ENCODE measurements at regions not wholly inside any gene's neighbourhood (a gene's known extent, or its start where the extent isn't known, plus 50 kb on each side); places are given as distances from the start of the nearest gene placed in this dataset.

DNA sequence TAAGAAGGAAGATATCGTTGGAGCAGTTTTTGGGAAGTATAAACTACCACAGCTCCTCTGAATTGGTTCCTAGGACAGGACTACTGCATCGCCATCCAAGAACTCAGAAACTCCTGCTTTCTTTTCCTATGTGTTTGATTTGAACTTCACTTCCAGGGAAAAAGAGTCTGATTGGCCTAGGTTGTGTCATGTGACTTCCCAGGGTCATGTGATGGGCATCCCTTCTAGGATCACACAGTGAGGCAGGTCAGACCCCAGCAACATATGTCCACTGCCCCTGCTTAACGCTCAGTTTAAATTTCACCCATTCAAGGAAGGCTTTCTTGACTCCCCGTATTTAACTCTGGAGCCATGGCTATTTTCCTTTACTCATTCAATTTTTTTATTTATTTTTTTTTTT is 445.2 kb upstream of the SALL1 start:
- intact Hi-C loops (cut with micrococcal nuclease; ENCODE audit: unreplicated experiment): no loop called here
- Histone ChIP-seq H3K4me2 (ENCODE audit: low read depth, low read length) (no peak overlapping the region), H3K4me3 (replicated peaks in 1 of 3; ENCODE audit: insufficient read depth in 1 of 3, low read depth in 2 of 3, low read length in 3 of 3) (no peak overlapping the region), H3K27me3 (ENCODE audit: control insufficient read depth in 1 of 2, insufficient read depth in 2 of 2, low read length in 2 of 2) (no peaks in the 10 kb centered on the region; a peak in 1 of 5 replicates), H3K36me3 (replicated peaks in 1 of 2; ENCODE audit: control insufficient read depth in 1 of 2, insufficient read depth in 2 of 2, low read length in 2 of 2) (no peaks in the 10 kb centered on the region), H3K9ac (ENCODE audit: insufficient read depth, low read depth, low read length) (no peak overlapping the region), H3K27ac (ENCODE audit: extremely low read length, insufficient read depth, low read length) (no peak overlapping the region), H3K4me1 (ENCODE audit: insufficient read depth, low read length) (peaks cover 9% of the 10 kb centered on the region; the same call in 1 of the 2 replicates), H3K9me3 (ENCODE audit: low read length) (peaks cover under 1% of the 10 kb centered on the region; the same call in 1 of the 2 replicates), H4K20me1 (ENCODE audit: insufficient read depth, low read length) (no peaks in the 10 kb centered on the region), H3K79me2 (ENCODE audit: insufficient read depth, low read length) (no peaks in the 10 kb centered on the region), H2AFZ (ENCODE audit: low read length) (no peak overlapping the region)
- WGBS (ENCODE audit: low lambda C conversion rate): 15% methylated on average over 4 of the region's 4 CpGs
- in situ Hi-C loops (cut with HindIII; ENCODE audit: extremely low pct_ligation_motif_present, low pct_unique_long_range_greater_than_20kb): no loop called here
- no peak for DNase-seq (ENCODE audit: low spot score)
- POLR2A ChIA-PET: no interaction called here
- TF ChIP-seq CBX2 (IDR thresholded peaks at IDR 0.05; ENCODE audit: low read depth, low read length) (no peak), CBX2 (CRISPR knock-in tag; IDR thresholded peaks at IDR 0.05; ENCODE audit: low read depth) (no peak)
- TF ChIP-seq, protein P1, sequence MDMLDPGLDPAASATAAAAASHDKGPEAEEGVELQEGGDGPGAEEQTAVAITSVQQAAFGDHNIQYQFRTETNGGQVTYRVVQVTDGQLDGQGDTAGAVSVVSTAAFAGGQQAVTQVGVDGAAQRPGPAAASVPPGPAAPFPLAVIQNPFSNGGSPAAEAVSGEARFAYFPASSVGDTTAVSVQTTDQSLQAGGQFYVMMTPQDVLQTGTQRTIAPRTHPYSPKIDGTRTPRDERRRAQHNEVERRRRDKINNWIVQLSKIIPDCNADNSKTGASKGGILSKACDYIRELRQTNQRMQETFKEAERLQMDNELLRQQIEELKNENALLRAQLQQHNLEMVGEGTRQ (IDR thresholded peaks at IDR 0.05; ENCODE audit: low read depth, low read length): peak; percentile 61
- TF ChIP-seq, protein P1 (CRISPR knock-in tag; IDR thresholded peaks at IDR 0.05; ENCODE audit: borderline replicate concordance): no peak
- CTCF ChIA-PET (ENCODE audit: low intra/inter-chr PET ratio, low total read pairs): no interaction called here
- no TSS peak for BruUV-seq (replicated peaks)
- no peak for ATAC-seq
- no peak for FAIRE-seq

DNA sequence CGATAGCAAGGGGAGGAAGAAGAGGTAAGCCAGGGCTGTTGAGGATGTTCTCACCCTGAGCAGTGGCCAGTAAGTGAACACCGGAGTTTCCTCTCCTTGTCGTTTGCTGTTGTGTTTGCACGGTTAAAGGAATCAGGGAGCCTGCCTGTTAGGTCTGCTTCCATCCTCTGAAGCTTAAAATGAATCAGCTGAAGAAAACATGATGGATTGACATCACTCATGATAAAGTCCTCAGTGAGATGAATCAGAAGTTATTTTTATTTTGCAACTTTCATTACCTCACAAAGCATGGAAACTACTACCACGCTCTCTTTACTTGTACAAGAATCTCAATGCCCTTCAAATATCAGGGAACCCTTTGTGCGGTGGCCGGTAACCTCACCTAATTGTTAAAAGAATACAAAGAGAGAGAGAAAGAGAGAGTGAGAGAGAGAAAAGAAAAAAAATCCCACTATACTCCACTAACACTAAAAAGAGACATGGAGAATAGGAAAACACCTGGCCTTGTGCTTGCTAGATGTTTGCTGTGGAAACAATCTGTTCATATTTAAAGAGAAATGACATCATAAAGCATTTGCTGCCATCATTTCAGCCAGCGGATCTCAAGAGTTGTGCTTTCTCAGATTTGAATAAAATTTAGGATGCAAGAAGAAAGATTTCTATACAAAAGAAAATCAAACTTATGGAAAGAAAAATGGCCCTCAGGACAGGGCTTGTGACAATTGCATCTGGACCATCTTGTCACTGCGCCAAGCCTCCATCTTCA is 441.6 kb upstream of the SALL1 start:
- ChIA-PET CTCF (ENCODE audit: low intra/inter-chr PET ratio, low total read pairs) (no interaction called here), POLR2A (no interaction called here)
- ATAC-seq: no peak
- no peak for FAIRE-seq
- no peaks in the 10 kb centered on the region for H3K9me3 ChIP-seq (ENCODE audit: low read length)
- H3K36me3 ChIP-seq (replicated peaks in 1 of 2; ENCODE audit: control insufficient read depth in 1 of 2, insufficient read depth in 2 of 2, low read length in 2 of 2): no peaks in the 10 kb centered on the region
- intact Hi-C loops (cut with micrococcal nuclease; ENCODE audit: unreplicated experiment) (no loop called here), in situ Hi-C loops (cut with HindIII; ENCODE audit: extremely low pct_ligation_motif_present, low pct_unique_long_range_greater_than_20kb) (no loop called here)
- H4K20me1 ChIP-seq (ENCODE audit: insufficient read depth, low read length): no peaks in the 10 kb centered on the region
- no peak for DNase-seq (ENCODE audit: low spot score)
- no peaks in the 10 kb centered on the region for H3K79me2 ChIP-seq (ENCODE audit: insufficient read depth, low read length)
- H2AFZ ChIP-seq (ENCODE audit: low read length): no peak overlapping the region
- peaks cover 9% of the 10 kb centered on the region; the same call in 1 of the 2 replicates for H3K4me1 ChIP-seq (ENCODE audit: insufficient read depth, low read length)
- H3K27me3 ChIP-seq (ENCODE audit: control insufficient read depth in 1 of 2, insufficient read depth in 2 of 2, low read length in 2 of 2): no peaks in the 10 kb centered on the region; a peak in 1 of 5 replicates
- WGBS (ENCODE audit: low lambda C conversion rate): 57% methylated on average over 9 of the region's 9 CpGs
- peak; percentile 32; the same call in 1 of the 2 replicates for TF ChIP-seq ATF7 (IDR thresholded peaks at IDR 0.05)
- no peak for TF ChIP-seq ATF7 (CRISPR knock-in tag; IDR thresholded peaks at IDR 0.05)
- no peak for TF ChIP-seq EEA1 (CRISPR knock-in tag; IDR thresholded peaks at IDR 0.05; ENCODE audit: borderline replicate concordance)
- no peak for TF ChIP-seq SOX5 (CRISPR knock-in tag; IDR thresholded peaks at IDR 0.05; ENCODE audit: borderline replicate concordance)
- H3K4me3 ChIP-seq (replicated peaks in 1 of 3; ENCODE audit: insufficient read depth in 1 of 3, low read depth in 2 of 3, low read length in 3 of 3): no peak overlapping the region
- no peak overlapping the region for H3K27ac ChIP-seq (ENCODE audit: extremely low read length, insufficient read depth, low read length)
- H3K9ac ChIP-seq (ENCODE audit: insufficient read depth, low read depth, low read length): no peak overlapping the region
- no TSS peak for BruUV-seq (replicated peaks)
- no peak overlapping the region for H3K4me2 ChIP-seq (ENCODE audit: low read depth, low read length)
